Cerebellar nuclear complex (tissue), 1 donor: ENCODE measurements at regions not wholly inside any gene's neighbourhood (a gene's known extent, or its start where the extent isn't known, plus 50 kb on each side); places are given as distances from the start of the nearest gene placed in this dataset.

Experiments used
- DNase-seq, 2 experiments: peaks; one replicate each; lab custom pipeline; 2025; lab: John Stamatoyannopoulos, UW

- DNase-seq, result no peak
These were observed 140.8 kb downstream of the IRX1 start for GRCh38 chr5:3736466-3736865.

- no peak for DNase-seq
These were observed 141.3 kb downstream of the IRX1 start for GRCh38 chr5:3736926-3737325.

DNA sequence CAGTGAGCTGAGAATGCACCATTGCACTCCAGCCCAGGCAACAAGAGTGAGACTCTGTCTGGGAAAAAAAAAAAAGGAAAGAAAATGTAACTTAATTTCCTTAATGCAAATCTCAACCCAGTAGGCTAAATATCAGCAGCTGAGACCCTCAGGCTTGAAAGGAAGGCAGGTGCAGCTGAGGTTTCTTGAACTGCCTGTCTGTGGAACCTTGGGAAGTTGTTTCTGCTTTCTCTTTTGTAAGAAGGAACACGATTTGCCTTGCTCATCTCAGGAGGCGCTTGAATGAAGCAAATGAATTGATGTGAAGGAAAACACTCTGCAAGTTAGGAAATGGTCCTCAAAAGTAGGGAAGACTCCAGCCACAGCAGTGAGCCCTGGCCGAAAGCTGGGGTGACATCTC lies 143.3 kb downstream of the IRX1 start:
- no peak for DNase-seq

GRCh38 chr5:3740546-3741373 lies 145.1 kb downstream of the IRX1 start:
- DNase-seq, result no peak

DNA sequence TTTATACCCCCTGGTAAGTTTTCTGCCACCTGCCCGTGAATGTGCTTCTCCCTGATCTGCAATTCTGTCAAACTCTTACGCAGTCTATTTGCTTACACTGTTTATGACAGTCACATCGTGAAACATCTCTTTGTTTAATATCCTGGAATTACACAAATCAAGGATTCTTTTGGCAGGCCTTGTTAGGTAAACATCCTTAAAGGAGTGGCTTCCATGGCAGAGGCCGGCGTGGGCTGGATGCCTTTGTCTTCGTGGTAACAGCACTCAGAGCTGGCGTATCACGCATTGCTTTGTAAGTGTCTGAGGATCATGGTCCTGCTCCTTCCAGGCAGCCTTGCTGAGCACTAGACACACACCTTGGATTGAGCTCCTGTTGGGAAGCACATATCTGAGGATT lies 145.7 kb downstream of the IRX1 start:
- no peak for DNase-seq

DNA sequence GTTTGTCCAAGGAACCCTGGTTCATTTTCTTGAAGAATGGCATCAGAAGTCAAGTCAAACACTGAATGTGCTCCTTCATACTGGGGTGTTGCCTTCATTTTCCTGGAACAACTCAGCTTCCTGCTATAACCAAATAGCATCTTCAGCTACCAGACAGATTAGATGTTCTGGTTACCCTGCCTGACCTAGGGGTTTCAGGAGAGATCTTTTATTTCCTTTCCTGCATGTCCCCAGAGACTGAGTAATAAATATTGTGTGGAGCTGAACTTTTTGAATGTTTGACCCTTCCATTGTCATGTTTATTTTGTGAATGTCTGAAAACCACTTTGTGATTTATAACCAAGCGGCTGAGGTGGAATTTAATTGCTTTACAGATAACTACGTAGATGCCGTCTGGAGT lies 147.1 kb downstream of the IRX1 start:
- no peak for DNase-seq

DNA sequence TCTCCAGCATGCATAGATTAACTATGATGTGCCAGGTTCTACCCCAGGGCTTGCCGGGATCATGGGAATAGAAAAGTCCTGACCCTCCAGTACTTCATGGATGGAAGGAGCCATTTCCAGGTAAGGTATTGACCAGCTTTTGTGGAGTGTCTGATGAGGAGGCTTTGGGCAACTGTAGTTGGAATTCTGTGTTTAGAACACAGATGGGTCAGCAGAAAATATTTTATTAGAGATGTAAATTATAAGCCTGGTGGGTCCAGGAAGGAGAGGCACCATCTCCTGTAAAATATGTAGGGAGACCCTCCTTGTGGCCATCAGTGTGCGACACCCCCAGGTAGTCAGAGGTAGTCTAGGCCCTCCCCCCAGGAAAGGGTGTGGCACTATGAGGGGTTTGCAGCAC lies 156.2 kb downstream of the IRX1 start:
- DNase-seq, result no peak

- no peak for DNase-seq
These were observed 182.4 kb downstream of the IRX1 start for GRCh38 chr5:3778000-3778550.

- DNase-seq, result no peak
These were observed 183.3 kb downstream of the IRX1 start for GRCh38 chr5:3778945-3779344.

DNA sequence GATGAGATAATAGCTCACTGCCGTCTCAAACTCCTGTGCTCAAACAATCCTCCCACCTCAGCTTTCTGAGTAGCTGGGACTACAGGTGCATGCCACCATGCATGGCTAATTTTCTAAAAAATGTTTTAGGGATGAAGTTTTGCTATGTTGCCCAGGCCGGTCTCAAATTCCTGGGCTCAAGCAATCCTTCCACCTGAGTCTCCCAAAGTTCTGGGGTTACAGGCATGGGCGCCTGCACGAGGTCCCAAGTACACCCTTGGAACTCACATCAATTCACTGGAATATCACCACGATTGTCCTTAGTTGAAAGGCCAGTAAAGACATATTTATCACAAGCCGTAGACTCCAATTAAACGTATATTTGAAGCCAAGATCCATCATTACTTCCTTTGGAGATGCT lies 184.6 kb downstream of the IRX1 start:
- DNase-seq, result no peak

- no peak for DNase-seq
These were observed 185.3 kb downstream of the IRX1 start for GRCh38 chr5:3780907-3781306.

GRCh38 chr5:3784854-3785253 lies 189.2 kb downstream of the IRX1 start:
- DNase-seq, result no peak

DNA sequence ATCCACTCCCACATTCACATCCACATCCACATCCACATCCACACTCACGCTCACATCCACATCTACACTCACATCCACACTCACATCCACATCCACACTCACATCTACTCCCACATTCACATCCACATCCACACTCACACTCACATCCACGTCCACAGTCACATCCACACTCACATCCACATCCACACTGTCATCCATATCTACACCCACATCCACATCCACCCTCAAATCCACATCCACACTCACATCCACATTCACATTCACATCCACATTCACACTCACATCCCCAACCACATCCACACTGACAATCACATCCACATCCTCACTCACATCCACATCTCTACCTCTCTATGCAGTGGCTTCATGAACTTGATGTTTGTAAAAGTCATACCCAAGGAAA lies 190.5 kb downstream of the IRX1 start:
- no peak for DNase-seq

- DNase-seq, result no peak
These were observed 191.3 kb downstream of the IRX1 start for GRCh38 chr5:3786891-3787430.

DNA sequence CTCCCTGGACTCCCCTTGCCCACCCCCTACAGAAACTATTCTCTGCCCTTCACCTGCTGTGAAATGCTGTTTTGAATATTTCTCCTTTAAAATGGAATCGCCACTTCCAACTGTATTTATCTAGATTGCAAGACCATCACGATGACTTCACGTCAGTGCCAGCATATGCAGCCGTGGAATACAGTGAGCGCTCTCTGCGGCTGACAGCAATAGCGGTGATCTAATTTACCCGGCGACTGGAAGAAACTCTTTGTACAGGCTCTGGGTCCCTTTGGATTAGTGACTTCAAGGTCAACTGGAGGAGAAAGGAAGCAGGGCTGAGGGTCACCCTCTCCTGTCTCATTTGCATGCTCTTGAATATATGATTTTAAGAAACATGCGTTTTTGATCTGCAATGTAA lies 192.0 kb downstream of the IRX1 start:
- no peak for DNase-seq

DNA sequence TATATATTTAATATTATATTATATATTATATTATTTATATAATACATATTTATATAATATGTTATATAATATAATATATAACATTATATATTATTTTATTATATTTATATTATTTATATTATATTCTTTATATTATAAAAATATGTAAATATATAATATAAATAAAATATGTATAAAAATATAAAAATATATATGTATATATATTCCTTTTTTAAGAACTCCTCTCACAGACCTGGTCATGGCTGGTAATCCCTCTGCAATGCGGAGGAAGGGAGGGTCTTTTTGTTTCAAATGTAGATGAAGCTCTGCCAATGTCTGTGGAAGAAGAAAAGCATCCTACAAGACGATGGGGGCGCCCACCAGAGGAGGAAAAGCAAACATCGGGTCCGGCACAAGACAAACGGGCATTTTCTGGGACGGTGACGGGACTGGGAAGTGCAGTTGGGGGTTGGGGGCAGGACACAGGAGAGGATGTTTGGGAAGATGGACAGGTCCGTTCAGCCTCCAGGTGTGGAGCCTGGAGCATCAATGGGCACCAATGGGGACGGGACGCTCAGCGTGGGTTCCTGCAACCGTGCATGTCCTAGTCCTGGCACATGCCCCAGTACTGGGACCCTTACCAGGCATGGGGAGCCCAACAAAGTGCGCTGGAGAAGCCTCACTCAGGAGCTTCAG lies 194.0 kb downstream of the IRX1 start:
- no peak for DNase-seq

DNA sequence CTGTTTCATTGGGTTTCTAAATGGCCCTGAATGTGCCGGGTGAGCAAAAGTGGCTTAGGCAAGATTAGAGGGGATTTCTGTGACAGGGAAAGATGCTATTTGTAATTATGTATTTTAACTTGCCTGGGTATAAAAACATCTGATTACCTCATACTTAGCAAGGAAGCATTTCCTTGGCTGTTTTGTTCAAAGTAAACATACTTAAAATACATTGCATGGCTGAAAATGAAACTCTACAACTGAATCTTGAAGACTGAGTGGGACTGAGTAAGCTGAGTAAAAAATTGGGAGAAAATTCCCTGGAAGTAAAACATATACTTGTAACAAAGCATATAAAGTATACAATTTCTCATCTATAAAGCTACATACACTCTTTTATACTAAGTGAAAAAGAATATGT lies 197.5 kb downstream of the IRX1 start:
- DNase-seq, result no peak

GRCh38 chr5:3794611-3795010 lies 199.0 kb downstream of the IRX1 start:
- DNase-seq, result no peak

- no peak for DNase-seq
These were observed 201.1 kb downstream of the IRX1 start for GRCh38 chr5:3796736-3797135.

DNA sequence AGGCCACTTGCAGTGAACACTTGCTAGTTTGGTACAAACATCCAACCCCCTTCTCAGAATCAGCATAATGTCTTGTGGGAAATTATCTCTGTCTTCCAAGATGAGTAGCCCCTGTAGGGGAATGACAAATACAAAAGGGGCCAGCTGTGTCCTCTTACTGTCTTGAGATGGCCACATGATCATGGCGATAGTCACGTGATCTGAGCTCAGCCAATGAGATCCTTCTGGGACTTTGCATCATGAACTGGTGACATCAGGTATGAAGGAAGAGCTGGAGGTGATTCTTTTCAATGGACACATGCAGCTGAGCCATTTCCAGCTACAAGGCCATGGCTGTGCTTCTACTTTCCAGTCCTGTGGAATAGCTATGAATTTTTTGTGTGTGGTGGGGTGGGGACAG lies 206.3 kb downstream of the IRX1 start:
- DNase-seq, result no peak

- DNase-seq, result no peak
These were observed 213.8 kb downstream of the IRX1 start for GRCh38 chr5:3809455-3809854.

DNA sequence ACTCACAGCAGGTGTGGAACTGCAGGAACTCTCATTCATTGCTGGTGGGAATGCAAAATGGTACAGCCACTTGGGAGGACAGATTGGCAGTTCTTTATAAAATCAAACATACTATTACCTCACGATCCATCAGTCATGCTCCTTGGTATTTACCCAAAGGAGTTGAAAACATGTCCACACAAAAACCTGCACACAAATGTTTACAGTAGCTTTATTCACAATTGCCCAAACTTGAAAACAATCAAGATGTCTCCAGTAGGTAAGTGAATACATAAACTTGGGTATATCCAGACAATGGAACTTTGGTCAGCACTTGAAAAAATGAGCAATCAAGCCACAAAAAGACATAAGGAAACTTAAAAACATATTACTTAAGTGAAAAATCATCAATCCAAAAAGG lies 215.5 kb downstream of the IRX1 start:
- no peak for DNase-seq

GRCh38 chr5:3818624-3819023 lies 223.0 kb downstream of the IRX1 start:
- no peak for DNase-seq
